ENCODE measurements at regions not wholly inside any gene's neighbourhood (a gene's known extent, or its start where the extent isn't known, plus 50 kb on each side); places are given as distances from the start of the nearest gene placed in this dataset.

- TF ChIP-seq GATA3 (IDR thresholded peaks at IDR 0.05; ENCODE audit: low read depth, low read length) = no peak
- TF ChIP-seq GATA2 (IDR thresholded peaks at IDR 0.05; ENCODE audit: low read depth, low read length) = no peak
Measured at GRCh38 chr6:156593127-156593526, 184.1 kb upstream of the ARID1B start.
